ENCODE measurements at regions not wholly inside any gene's neighbourhood (a gene's known extent, or its start where the extent isn't known, plus 50 kb on each side); places are given as distances from the start of the nearest gene placed in this dataset.

- DNase-seq, result no peak
Observed at GRCh38 chr10:107215681-107216080, 51.2 kb upstream of the SORCS1 start.

All from hematopoietic multipotent progenitor cell treated with erythropoietin and hydrocortisone succinate and interleukin-3 and kit ligand, for 4 days (in vitro differentiated cells).